ENCODE measurements at regions not wholly inside any gene's neighbourhood (a gene's known extent, or its start where the extent isn't known, plus 50 kb on each side); places are given as distances from the start of the nearest gene placed in this dataset.

GRCh38 chr9:107960916-107961315, 471.3 kb upstream of the KLF4 start:
- DNase-seq (ENCODE audit: low read depth in 2 of 2) = no peak

- no peak for DNase-seq (ENCODE audit: low read depth in 2 of 2)
Observed at GRCh38 chr9:107954312-107954711, 464.7 kb upstream of the KLF4 start.

- no peak for DNase-seq (ENCODE audit: low read depth in 2 of 2)
Observed at GRCh38 chr9:107953556-107954125, 464.1 kb upstream of the KLF4 start.

DNA sequence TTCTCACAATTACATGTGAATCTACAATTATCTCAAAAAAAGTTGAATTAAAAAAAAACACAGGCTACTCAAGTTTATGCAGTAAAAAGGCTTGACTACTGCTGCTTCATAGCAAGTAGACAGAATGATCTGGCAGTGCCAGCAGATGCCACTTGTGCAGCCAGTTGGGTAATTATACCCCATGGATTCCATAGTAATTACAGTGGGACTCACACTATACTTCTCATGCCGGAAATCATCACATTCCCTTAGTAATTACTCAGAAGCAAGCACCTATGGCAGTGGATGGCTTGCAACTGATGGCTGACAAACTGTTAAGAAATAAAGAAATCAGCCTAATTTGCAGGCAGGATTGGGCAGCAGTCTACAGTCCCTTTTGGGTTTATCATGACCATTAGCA, 463.2 kb upstream of the KLF4 start:
- DNase-seq (ENCODE audit: low read depth in 2 of 2) = no peak

DNA sequence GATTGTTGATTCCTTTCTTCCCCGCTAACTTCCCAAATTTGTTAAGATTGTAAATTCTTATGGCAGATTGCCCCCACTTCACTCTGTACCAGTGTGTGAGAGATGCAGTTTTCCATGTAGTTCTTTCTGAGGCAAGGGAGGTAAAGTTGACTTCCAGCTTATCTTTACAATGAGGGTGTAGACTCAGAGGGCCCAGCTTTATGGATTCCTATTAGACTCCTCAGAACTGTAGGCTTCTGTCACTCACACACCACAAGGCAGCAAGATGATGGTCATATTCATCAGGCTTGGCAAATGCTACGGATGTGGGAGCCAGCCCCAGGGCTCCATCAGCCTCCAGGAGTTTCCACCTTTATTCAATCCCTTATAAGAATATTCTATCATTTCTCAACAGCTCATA, 461.9 kb upstream of the KLF4 start:
- DNase-seq (ENCODE audit: low read depth in 2 of 2) = no peak

DNA sequence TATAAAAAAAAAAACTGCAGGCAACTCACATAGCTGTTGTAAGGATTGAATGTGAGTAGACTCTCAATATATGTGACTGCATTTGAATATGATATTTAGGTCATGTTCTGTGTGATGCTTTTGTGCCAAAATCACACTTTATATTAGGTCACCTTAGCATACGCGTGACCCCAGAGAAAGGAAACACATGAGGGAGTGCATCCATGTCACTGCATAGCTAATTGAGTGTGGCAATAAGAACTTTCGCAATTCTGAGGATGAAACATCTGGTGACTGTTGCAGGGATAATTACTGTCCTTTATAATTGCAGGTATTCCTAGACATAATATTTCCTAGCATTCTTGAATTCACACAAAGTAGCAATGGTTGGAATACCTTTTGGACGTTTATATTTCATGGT, 459.5 kb upstream of the KLF4 start:
- DNase-seq (ENCODE audit: low read depth in 2 of 2) = no peak

- DNase-seq (ENCODE audit: low read depth in 2 of 2) = no peak
Observed at GRCh38 chr9:107948601-107949000, 459.0 kb upstream of the KLF4 start.

GRCh38 chr9:107948086-107948485, 458.5 kb upstream of the KLF4 start:
- no peak for DNase-seq (ENCODE audit: low read depth in 2 of 2)

DNA sequence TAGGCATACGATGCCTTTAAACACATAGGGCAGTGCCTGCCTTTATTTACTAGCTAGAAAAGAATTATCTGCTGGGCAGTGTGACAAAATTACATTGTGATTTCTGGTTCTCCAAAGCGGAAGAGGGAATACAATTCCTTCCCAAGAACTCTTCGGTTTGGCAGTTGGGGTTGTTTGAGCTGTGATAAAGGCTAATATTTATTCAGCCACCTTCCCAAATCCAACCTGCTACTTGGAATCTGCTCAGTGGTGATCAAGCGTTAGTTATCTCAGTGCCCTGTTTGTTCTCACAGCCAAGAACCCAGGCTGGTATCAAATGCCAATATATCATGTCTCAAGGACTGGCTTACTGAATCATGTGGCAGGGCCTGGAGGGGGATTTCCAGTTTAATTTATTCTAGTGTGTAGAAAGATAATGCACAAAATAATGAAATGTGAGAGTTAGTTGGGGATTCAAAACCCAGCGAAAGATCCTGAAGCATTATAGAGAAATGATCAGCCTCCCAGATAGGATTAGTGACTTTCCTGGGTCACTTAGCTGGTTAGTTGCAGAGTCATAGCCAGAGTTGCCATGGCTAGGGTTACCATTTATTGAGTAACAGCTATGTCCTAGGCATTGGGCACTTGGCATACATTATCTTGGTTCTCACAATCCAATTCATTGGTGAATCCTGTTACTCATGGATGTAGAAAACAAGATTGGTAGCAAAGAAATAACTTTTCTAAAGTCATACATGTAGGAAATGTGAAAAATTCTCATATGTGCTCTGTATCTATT, 457.0 kb upstream of the KLF4 start:
- no peak for DNase-seq (ENCODE audit: low read depth in 2 of 2)

DNA sequence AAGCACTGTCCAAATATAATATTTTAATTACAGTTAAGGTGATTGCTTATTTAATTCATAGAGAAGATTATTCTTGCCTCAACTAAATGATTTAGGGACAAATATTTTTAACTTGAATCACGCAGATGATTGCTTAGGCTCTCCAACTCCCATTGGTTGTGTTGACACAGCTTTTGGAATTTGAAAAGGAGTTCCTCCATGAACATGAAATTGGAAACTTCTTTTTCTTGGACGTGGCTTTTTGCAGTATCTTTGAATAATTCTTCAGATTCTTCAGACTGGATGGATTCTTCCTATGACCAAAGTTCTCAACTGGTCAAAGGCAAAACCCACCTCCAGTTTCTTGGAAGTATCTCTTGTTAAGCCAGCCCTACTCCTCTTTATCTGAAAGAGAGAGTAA, 456.4 kb upstream of the KLF4 start:
- DNase-seq (ENCODE audit: low read depth in 2 of 2) = no peak

DNA sequence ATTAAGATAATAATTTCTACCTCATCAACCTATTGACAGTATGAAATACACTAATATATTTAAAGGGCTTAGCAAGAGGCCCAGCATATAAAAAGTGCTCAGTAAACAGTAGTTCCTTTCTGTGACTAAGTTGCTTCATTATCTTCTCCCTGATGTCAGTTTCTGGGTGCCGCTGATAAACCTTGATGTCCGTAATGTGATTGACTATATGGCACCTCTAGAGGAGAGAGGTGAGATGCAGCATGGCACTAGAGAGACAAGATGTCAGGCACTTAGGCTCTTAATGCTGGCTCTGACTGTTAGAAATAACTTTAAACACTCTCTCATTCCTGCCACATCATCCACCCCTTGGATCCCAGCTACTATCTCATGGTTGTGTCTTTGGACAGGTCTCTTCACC, 455.9 kb upstream of the KLF4 start:
- DNase-seq (ENCODE audit: low read depth in 2 of 2) = no peak

DNA sequence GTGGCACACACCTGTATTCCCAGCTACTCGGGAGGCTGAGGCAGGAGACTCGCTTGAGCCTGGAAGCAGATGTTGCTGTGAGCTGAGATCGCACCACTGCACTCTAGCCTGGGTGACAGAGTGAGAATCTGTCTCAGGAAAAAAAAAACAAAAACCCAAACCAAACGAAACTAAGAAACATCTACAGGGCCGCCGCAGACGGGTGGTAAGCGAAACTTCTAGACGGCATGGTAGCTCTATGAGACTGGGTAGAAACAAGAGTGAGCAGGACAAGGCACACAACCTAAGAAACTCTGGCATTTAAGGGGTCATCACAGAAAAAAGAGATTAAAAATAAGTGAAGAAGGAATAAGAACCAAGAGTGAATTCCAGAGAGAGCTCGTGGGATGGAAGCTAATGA, 454.8 kb upstream of the KLF4 start:
- DNase-seq (ENCODE audit: low read depth in 2 of 2) = no peak

- DNase-seq (ENCODE audit: low read depth in 2 of 2) = no peak
Observed at GRCh38 chr9:107943901-107944300, 454.3 kb upstream of the KLF4 start.

GRCh38 chr9:107942856-107943255, 453.3 kb upstream of the KLF4 start:
- no peak for DNase-seq (ENCODE audit: low read depth in 2 of 2)

- no peak for DNase-seq (ENCODE audit: low read depth in 2 of 2)
Observed at GRCh38 chr9:107942291-107942690, 452.7 kb upstream of the KLF4 start.

- DNase-seq (ENCODE audit: low read depth in 2 of 2) = no peak
Observed at GRCh38 chr9:107940616-107941595, 451.3 kb upstream of the KLF4 start.

GRCh38 chr9:107938801-107939386, 449.3 kb upstream of the KLF4 start:
- no peak for DNase-seq (ENCODE audit: low read depth in 2 of 2)

GRCh38 chr9:107935931-107936330, 446.4 kb upstream of the KLF4 start:
- DNase-seq (ENCODE audit: low read depth in 2 of 2) = no peak

GRCh38 chr9:107933516-107933915, 443.9 kb upstream of the KLF4 start:
- DNase-seq (ENCODE audit: low read depth in 2 of 2) = no peak

- no peak for DNase-seq (ENCODE audit: low read depth in 2 of 2)
Observed at GRCh38 chr9:107933097-107933496, 443.5 kb upstream of the KLF4 start.

GRCh38 chr9:107932601-107933000, 443.0 kb upstream of the KLF4 start:
- DNase-seq (ENCODE audit: low read depth in 2 of 2) = no peak

DNA sequence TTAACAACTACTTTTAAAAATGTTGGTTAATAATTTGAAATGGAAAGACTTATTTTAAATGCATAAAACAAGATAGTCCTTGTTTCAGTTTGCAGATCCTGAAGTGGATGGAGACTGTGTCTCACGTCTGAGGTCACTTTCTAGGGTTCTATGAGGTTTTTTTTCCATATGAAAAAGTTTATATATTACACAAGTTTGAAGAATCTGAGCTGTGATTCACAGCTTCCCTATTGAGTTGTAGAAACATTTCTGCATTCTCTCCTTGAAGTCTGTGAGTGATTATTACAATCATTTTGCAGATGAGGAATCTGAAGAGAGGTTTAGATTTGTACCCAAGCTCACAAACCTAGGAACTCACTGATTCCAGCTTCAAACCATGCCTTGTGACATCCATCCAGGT, 442.5 kb upstream of the KLF4 start:
- DNase-seq (ENCODE audit: low read depth in 2 of 2) = no peak
